HT-29 (cell line): ENCODE measurements at regions not wholly inside any gene's neighbourhood (a gene's known extent, or its start where the extent isn't known, plus 50 kb on each side); places are given as distances from the start of the nearest gene placed in this dataset.
"Not testable (repeated sequence)": the region's sequence is repeated elsewhere in the genome, so short reads cannot be mapped to it uniquely, and the experiment has no call there.

Source experiments
- DNase-seq: peaks from one replicate; pipeline ENCODE4 v3.0.0-alpha.2; 2015; ENCODE audit warnings: low spot score

DNA sequence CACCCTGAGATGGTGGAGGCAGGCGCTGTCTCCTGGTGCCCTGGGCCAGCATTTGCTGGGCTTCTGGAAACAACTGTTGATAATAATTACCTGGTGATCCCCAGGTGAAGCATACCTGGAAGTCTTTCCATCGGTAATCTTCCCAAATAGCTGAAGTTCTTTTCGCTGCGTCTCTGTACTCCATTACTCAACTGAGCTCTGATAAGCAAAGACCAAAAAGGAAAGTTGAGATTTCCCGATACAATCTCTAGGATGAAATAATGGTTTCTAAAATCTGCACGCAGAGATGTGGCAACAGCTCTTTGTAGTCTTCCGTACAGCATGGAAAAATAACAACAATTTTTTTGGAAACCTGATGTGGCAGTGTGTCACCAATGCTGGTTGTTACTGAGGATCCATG, 226.5 kb downstream of the GATA3 start:
- no peak for DNase-seq

GRCh38 chr10:8282340-8282739, 227.9 kb downstream of the GATA3 start:
- no peak for DNase-seq

GRCh38 chr10:8283166-8283905, 228.8 kb downstream of the GATA3 start:
- no peak for DNase-seq

- no peak for DNase-seq
Measured at GRCh38 chr10:8283986-8284385, 229.5 kb downstream of the GATA3 start.

- not testable (repeated sequence) for DNase-seq
Measured at GRCh38 chr10:8285970-8286369, 231.5 kb downstream of the GATA3 start.

DNA sequence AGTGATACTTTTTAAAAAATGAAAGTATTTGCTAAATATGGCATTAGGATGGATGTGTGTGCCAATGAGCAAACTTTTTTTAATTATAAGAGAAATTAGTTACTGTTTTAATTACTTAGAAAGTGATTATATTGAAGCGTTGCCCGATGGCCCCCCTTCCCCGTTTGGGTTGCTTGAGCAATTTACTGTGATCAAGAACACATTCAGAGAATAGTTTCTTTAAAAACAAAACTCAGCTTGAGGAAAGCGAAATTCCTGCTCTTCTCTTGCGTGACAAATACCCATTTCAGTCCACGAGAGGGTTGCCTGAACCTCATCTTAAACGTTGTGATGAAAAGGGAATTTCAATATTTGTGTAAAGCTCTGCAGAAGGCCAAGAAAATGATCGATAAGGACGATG, 234.1 kb downstream of the GATA3 start:
- DNase-seq: no peak

GRCh38 chr10:8289186-8289924, 234.9 kb downstream of the GATA3 start:
- no peak for DNase-seq

DNA sequence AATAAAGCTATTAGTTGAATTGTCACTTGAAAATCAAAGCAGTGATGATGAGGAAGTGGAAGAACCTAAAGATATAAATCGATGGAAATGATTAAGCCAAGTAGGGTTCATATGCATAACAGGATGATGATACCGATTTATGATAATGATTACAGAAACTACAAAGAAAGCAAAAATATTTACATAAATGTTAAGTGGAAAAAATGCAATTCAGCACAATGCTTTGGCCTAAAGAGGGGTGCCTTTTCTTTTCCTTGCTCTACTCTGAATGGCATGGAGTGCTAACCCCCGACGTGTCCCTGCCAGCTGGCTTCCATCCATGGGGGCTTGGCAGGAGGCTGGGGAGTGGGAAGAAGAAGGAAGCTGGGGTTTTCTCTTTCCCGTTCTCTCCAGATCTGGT, 240.3 kb downstream of the GATA3 start:
- no peak for DNase-seq

DNA sequence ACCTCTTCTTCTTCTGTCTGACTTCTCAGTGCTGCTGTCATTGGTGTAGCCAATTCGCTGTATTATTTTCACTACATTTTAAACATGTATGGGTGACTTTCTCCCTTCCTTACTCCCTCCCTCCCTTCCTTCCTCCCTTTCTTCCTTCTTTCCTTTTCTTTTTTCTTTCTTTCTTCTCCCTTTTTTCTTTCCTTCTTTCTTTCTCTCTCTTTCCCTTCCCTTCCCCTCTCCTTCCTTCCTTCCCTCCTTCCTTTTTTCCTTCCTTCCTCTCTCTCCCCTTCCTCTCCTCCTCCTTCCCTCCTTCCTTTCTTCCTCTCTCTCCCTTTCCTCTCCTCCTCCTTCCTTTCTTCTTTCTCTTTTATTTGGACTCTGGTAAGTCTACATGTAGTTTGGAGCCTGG, 240.8 kb downstream of the GATA3 start:
- DNase-seq: no peak

GRCh38 chr10:8296090-8296733, 241.7 kb downstream of the GATA3 start:
- DNase-seq: no peak

- DNase-seq: no peak
Measured at GRCh38 chr10:8296734-8297101, 242.2 kb downstream of the GATA3 start.

GRCh38 chr10:8297107-8297506, 242.6 kb downstream of the GATA3 start:
- no peak for DNase-seq

- no peak for DNase-seq
Measured at GRCh38 chr10:8297959-8298358, 243.5 kb downstream of the GATA3 start.

DNA sequence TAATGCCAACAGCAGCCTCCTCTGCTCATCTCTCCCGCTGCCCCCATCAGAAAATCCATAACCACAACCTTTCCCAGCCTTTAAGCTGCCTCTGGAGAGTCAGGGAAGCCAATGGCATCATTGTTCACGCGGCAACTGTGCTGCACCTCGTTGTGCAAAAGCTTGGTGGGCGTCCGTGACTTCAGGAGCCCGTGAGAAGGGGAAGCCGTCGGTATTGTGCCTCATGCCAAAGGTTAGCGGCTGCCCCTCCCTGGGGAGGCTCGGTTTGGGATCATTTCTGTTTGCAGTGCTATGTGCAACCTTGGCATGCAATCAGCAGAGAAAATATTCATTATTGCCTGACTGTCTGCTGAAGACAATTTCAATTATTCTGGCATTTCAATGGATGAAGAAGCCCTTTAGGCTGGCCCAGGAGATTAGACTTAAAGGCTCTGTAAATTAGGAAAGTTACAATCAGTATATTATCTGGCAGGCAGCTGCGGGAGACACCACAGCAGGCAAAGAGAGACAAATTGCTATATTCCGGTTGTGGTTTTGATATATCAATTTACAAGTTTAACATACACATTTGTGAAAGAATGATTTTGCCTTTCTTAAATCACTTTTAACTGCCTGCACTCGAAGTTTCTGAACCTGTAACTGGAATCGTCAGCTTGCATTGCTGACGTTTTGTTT, 244.5 kb downstream of the GATA3 start:
- no peak for DNase-seq

DNA sequence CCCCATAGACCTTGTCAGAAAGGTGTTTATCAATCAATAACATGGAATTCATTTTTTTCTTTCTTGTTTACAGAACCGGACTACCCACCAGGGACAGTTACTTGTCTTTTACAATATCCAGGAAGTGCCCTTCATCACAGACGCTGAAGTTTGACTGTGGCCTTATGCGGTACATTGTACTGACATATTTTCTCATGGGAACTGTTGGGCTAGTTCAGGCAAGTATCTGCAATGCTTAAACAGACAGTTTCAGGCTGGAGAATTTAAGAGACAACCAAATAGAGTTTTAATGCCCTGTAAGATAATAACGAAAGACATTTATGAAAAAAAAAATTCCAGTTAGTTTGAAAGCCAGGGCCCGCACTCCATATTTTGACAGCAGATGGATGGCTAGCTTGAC, 246.4 kb downstream of the GATA3 start:
- no peak for DNase-seq

DNA sequence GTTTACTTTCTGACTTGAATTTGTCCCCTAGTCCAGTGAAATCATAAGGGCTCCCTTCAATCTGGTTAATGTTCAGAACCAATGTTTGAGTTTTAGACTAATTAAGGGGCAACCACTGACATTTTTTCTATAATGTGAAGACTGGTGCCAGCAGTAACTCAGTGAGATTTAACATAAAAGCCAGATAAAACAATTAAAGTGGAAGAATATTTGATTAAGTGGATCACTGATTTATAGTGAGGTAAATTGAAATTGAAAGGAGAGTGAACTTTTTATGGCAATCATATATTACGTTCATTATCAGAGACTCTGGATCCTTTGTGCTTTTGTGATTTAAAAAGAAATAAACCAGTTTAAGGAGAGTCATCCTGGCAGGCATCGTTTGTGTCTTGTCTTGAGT, 246.8 kb downstream of the GATA3 start:
- DNase-seq: no peak

GRCh38 chr10:8301831-8302230, 247.3 kb downstream of the GATA3 start:
- no peak for DNase-seq

DNA sequence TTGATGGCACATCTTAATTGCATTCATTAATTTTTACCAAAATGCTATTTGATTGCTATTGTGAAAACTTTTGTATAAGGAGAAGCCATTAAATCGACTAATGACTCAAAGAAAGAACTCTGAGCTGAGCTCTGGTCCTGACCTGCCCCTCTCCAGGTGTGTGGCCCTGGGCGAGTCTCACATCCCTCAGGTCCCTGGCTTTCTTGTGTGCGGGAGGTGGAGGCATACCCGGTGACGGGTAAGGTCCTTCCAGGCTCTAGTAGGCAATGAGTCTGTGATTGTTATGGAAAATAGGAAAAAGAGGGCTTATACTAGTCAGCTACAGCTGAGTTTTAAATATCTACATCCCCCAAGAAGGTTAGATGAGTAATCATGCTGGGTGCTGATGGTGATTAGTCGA, 248.1 kb downstream of the GATA3 start:
- DNase-seq: no peak

DNA sequence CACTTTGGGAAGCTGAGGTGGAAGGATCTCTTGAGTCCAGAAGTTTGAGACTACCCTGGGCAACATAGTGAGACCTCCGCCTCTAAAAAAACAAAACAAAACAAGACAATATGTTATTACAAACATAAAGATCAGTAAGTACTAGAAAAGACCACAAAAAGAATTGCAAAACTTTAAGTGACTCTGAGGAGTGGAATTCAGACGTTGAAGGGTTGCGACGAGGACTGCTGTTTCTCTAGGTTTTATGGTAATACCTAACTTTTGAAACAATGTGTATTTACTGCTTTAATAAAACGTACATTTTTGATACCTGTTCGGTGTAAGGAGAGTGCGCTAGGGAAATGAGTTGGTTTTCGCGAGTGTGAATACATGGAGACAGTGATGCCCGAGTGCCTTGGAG, 250.4 kb downstream of the GATA3 start:
- DNase-seq: no peak

- no peak for DNase-seq
Measured at GRCh38 chr10:8305876-8306652, 251.6 kb downstream of the GATA3 start.

GRCh38 chr10:8306685-8307364, 252.3 kb downstream of the GATA3 start:
- no peak for DNase-seq
